T-cell (primary cell): ENCODE measurements at regions not wholly inside any gene's neighbourhood (a gene's known extent, or its start where the extent isn't known, plus 50 kb on each side); places are given as distances from the start of the nearest gene placed in this dataset.
A peak's percentile ranks its signal among the peaks of the same experiment; 100 is the strongest.

Source experiments
- ATAC-seq, 4 experiments: fragments of 200-7000 bp in 3 of 4; fragments of 150-1000 bp in 1 of 4; cut with Tn5 transposase; replicated peaks in 1 of 4; 1 replicate in 3 of 4; 2 replicates in 1 of 4; pipeline ENCODE4 v1.10.0; 2021; ENCODE audit warnings: moderate library complexity in 3 of 4, mild to moderate bottlenecking in 2 of 4, moderate number of reproducible peaks in 1 of 4
- CTCF ChIA-PET, 2 donors: fragments of 300-600 bp; sonication (Branson Sonifier 250); formaldehyde crosslinking; loops; one replicate each; lab custom pipeline; 2022; ENCODE audit warnings: antibody characterized with exemption in 2 of 2; lab: Charles Lee
- POLR2A ChIA-PET, 2 donors: fragments of 300-600 bp; sonication (Branson Sonifier 250); formaldehyde crosslinking; loops; one replicate each; lab custom pipeline; 2022; ENCODE audit warnings: antibody characterized with exemption in 2 of 2; lab: Charles Lee
- DNase-seq, 35 experiments: peaks; one replicate each; pipeline versions ENCODE4 v3.0.0 to v3.0.0-alpha.2; 2013 to 2023
- H3K27ac ChIP-seq: one replicate; pipeline ENCODE4 v1.5.1; 2013; ENCODE audit warnings: low read length
- H3K27me3 ChIP-seq, 2 experiments: replicated peaks in 1 of 2; 1 replicate in 1 of 2; 2 replicates in 1 of 2; pipeline versions ENCODE4 v1.6.1 to v1.7.0; 2013; ENCODE audit warnings: low read length in 1 of 2, mixed read lengths in 1 of 2; ENCODE audit not compliant: control insufficient read depth in 2 of 2, insufficient read depth in 2 of 2; ENCODE audit errors: extremely low read depth in 1 of 2
- H3K36me3 ChIP-seq, 2 donors: 1 replicate in 1 of 2; 2 replicates in 1 of 2; pipeline versions ENCODE4 v1.6.1 to v1.7.0; 2013; ENCODE audit warnings: low read length in 1 of 2; ENCODE audit not compliant: control insufficient read depth in 2 of 2, insufficient read depth in 1 of 2; ENCODE audit errors: extremely low read depth in 1 of 2
- H3K4me1 ChIP-seq, 2 experiments: 1 replicate in 1 of 2; 2 replicates in 1 of 2; pipeline versions ENCODE4 v1.6.1 to v1.7.0; 2013; ENCODE audit warnings: low read length in 2 of 2, mixed read lengths in 1 of 2; ENCODE audit not compliant: insufficient read depth in 2 of 2, control insufficient read depth in 1 of 2; ENCODE audit errors: extremely low read depth in 1 of 2
- H3K4me3 ChIP-seq, 2 donors: 1 replicate in 1 of 2; 2 replicates in 1 of 2; pipeline versions ENCODE4 v1.5.1 to v1.7.0; 2013; ENCODE audit warnings: mild to moderate bottlenecking in 2 of 2, low read length in 1 of 2, moderate library complexity in 1 of 2; ENCODE audit not compliant: control insufficient read depth in 1 of 2; ENCODE audit errors: extremely low read depth in 1 of 2
- H3K9me3 ChIP-seq: 2 replicates; pipeline ENCODE4 v1.7.0; 2013
- H3K27ac Mint-ChIP-seq, 2 donors: one replicate each; pipeline ENCODE4 v1.8.0; 2020 to 2021; ENCODE audit warnings: mild to moderate bottlenecking in 2 of 2, mixed read lengths in 2 of 2
- H3K27me3 Mint-ChIP-seq, 2 donors: one replicate each; pipeline ENCODE4 v1.8.0; 2021 to 2022; ENCODE audit warnings: mixed read lengths in 2 of 2
- H3K36me3 Mint-ChIP-seq: one replicate; pipeline ENCODE4 v1.8.0; 2021; ENCODE audit warnings: mixed read lengths
- H3K4me1 Mint-ChIP-seq, 3 donors: one replicate each; pipeline ENCODE4 v1.8.0; 2020 to 2022; ENCODE audit warnings: mixed read lengths in 3 of 3, mild to moderate bottlenecking in 1 of 3
- H3K4me3 Mint-ChIP-seq, 3 donors: one replicate each; pipeline ENCODE4 v1.8.0; 2020 to 2022; ENCODE audit warnings: mild to moderate bottlenecking in 3 of 3, mixed read lengths in 3 of 3, moderate library complexity in 3 of 3
- H3K9me3 Mint-ChIP-seq, 3 donors: one replicate each; pipeline ENCODE4 v1.8.0; 2020 to 2022; ENCODE audit warnings: mixed read lengths in 3 of 3
- WGBS: methylation state at CpG from one replicate; pipeline ENCODE4 v1.1.5; 2013; ENCODE audit warnings: missing lambda C conversion rate; ENCODE audit not compliant: insufficient coverage; 5-methylcytosine and 5-hydroxymethylcytosine counted together

GRCh38 chr16:55251151-55251550 is 72.9 kb upstream of the IRX6 start:
- no peaks in the 10 kb centered on the region for H3K36me3 Mint-ChIP-seq
- no peak overlapping the region for H3K27ac Mint-ChIP-seq
- no peaks in the 10 kb centered on the region for H3K4me1 Mint-ChIP-seq
- Histone ChIP-seq H3K27me3 (peaks cover 0 to 4% of the 10 kb centered on the region in 2 experiments), H3K9me3 (peaks cover 2% of the 10 kb centered on the region), H3K27ac (no peak overlapping the region), H3K4me3 (no peak overlapping the region), H3K36me3 (no peaks in the 10 kb centered on the region), H3K4me1 (peaks cover 0 to 2% of the 10 kb centered on the region in 2 experiments)
- peaks cover 10 to 24% of the 10 kb centered on the region in 2 donors for H3K27me3 Mint-ChIP-seq
- peaks cover 3 to 11% (median 5%) of the 10 kb centered on the region in 3 donors for H3K9me3 Mint-ChIP-seq
- DNase-seq (no peak), ATAC-seq (no peak)
- no peak overlapping the region for H3K4me3 Mint-ChIP-seq
- ChIA-PET POLR2A (no interaction called here), CTCF (no interaction called here)
- no CpG with 5 or more reads among the region's 2 CpGs for WGBS

GRCh38 chr16:55252577-55252976 is 71.4 kb upstream of the IRX6 start:
- DNase-seq (no peak), ATAC-seq (no peak)
- Histone ChIP-seq H3K27me3 (peaks cover 0 to 4% of the 10 kb centered on the region in 2 experiments), H3K4me3 (no peak overlapping the region), H3K36me3 (no peaks in the 10 kb centered on the region), H3K27ac (no peak overlapping the region), H3K4me1 (peaks cover 0 to 2% of the 10 kb centered on the region in 2 experiments), H3K9me3 (peaks cover 2% of the 10 kb centered on the region)
- no peaks in the 10 kb centered on the region for H3K4me1 Mint-ChIP-seq
- no peak overlapping the region for H3K27ac Mint-ChIP-seq
- no peaks in the 10 kb centered on the region for H3K36me3 Mint-ChIP-seq
- H3K4me3 Mint-ChIP-seq, result no peak overlapping the region
- ChIA-PET CTCF (interaction anchor here in 1 of 2 donors (0.7 kb wide), 1 partner anchor 1645 kb away, joined by 4 read pairs; no protein-coding TSS in a partner anchor), POLR2A (no interaction called here)
- peaks cover 3 to 11% (median 5%) of the 10 kb centered on the region in 3 donors for H3K9me3 Mint-ChIP-seq
- H3K27me3 Mint-ChIP-seq, result peaks cover 16 to 28% of the 10 kb centered on the region in 2 donors
- no CpG with 5 or more reads among the region's 1 CpG for WGBS

DNA sequence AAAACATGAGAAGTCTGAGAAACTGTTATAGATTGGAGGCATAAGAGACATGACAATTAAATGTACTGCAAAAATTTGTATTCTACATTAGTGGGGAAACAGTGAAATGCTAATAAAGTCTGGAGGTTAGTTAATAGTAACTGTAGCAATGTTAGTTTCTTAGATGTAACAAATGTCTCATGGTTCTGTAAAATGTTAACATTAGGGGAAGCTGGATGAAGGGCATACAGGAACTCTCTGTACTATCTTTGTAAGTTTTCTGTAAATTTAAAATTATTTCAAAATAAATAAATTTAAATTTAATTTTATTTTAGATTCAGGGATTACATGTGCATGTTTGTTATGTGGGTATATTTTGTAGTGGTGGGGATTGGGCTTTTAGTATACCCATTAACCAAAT is 70.0 kb upstream of the IRX6 start:
- Histone ChIP-seq H3K9me3 (peaks cover 2% of the 10 kb centered on the region), H3K4me1 (no peaks in the 10 kb centered on the region), H3K27me3 (peaks cover 0 to 4% of the 10 kb centered on the region in 2 experiments), H3K4me3 (no peak overlapping the region), H3K36me3 (no peaks in the 10 kb centered on the region), H3K27ac (no peak overlapping the region)
- no peaks in the 10 kb centered on the region for H3K4me1 Mint-ChIP-seq
- H3K9me3 Mint-ChIP-seq, result peaks cover 3 to 11% (median 5%) of the 10 kb centered on the region in 3 donors
- peaks cover 16 to 28% of the 10 kb centered on the region in 2 donors for H3K27me3 Mint-ChIP-seq
- H3K36me3 Mint-ChIP-seq, result no peaks in the 10 kb centered on the region
- ChIA-PET POLR2A (no interaction called here), CTCF (no interaction called here)
- no peak overlapping the region for H3K27ac Mint-ChIP-seq
- DNase-seq (no peak), ATAC-seq (no peak)
- no peak overlapping the region for H3K4me3 Mint-ChIP-seq

- no peak overlapping the region for H3K4me3 Mint-ChIP-seq
- ChIA-PET POLR2A (no interaction called here), CTCF (no interaction called here)
- no peak for ATAC-seq
- H3K27me3 Mint-ChIP-seq, result peaks cover 11 to 18% of the 10 kb centered on the region in 2 donors
- no peaks in the 10 kb centered on the region for H3K36me3 ChIP-seq
- no peaks in the 10 kb centered on the region for H3K27me3 ChIP-seq
- H3K36me3 Mint-ChIP-seq, result no peaks in the 10 kb centered on the region
- H3K9me3 Mint-ChIP-seq, result peaks cover 3 to 11% (median 5%) of the 10 kb centered on the region in 3 donors
- no peak for DNase-seq
- H3K4me3 ChIP-seq, result no peak overlapping the region
- H3K4me1 ChIP-seq, result no peaks in the 10 kb centered on the region
- H3K9me3 ChIP-seq, result peaks cover 2% of the 10 kb centered on the region
- 44% methylated on average over 6 of the region's 9 CpGs for WGBS
- no peak overlapping the region for H3K27ac ChIP-seq
- no peak overlapping the region for H3K27ac Mint-ChIP-seq
- no peaks in the 10 kb centered on the region for H3K4me1 Mint-ChIP-seq
Measured at GRCh38 chr16:55255733-55256282, 68.2 kb upstream of the IRX6 start.

- ATAC-seq, result no peak
- CTCF ChIA-PET, result no interaction called here
- H3K27me3 ChIP-seq, result no peaks in the 10 kb centered on the region
Measured at GRCh38 chr16:55256412-55257016, 67.5 kb upstream of the IRX6 start.

GRCh38 chr16:55257966-55258613 is 65.9 kb upstream of the IRX6 start:
- 32% methylated on average over 7 of the region's 9 CpGs for WGBS
- DNase-seq (peak in 24 of 35 experiments; percentile 2 to 45 (median 14)), ATAC-seq (no peak)
- ChIA-PET CTCF (interaction anchor here in 1 of 2 donors (0.6 kb wide), 1 partner anchor 1708 kb away, joined by 4 read pairs; no protein-coding TSS in a partner anchor), POLR2A (no interaction called here)
- H3K9me3 Mint-ChIP-seq, result peaks cover 2 to 11% (median 5%) of the 10 kb centered on the region in 3 donors
- no peak overlapping the region for H3K27ac ChIP-seq
- no peak overlapping the region for H3K27ac Mint-ChIP-seq
- H3K9me3 ChIP-seq, result peaks cover 2% of the 10 kb centered on the region
- no peak overlapping the region for H3K4me3 ChIP-seq
- no peaks in the 10 kb centered on the region for H3K36me3 Mint-ChIP-seq
- H3K27me3 Mint-ChIP-seq, result peaks cover 9 to 11% of the 10 kb centered on the region in 2 donors
- H3K36me3 ChIP-seq, result no peaks in the 10 kb centered on the region
- H3K4me1 ChIP-seq, result no peaks in the 10 kb centered on the region
- no peaks in the 10 kb centered on the region for H3K27me3 ChIP-seq
- H3K4me3 Mint-ChIP-seq, result no peak overlapping the region
- no peaks in the 10 kb centered on the region for H3K4me1 Mint-ChIP-seq

More at GRCh38 chr16:55256412-55257016, 67.5 kb upstream of the IRX6 start:
- peaks cover 2% of the 10 kb centered on the region for H3K9me3 ChIP-seq
- 84% methylated on average over 17 of the region's 20 CpGs for WGBS
- Mint-ChIP-seq H3K27ac (no peak overlapping the region), H3K9me3 (peaks cover 3 to 11% (median 5%) of the 10 kb centered on the region in 3 donors), H3K36me3 (no peaks in the 10 kb centered on the region), H3K27me3 (peaks cover 11 to 12% of the 10 kb centered on the region in 2 donors), H3K4me3 (no peak overlapping the region), H3K4me1 (no peaks in the 10 kb centered on the region)
- POLR2A ChIA-PET, result no interaction called here
- no peak overlapping the region for H3K27ac ChIP-seq
- H3K36me3 ChIP-seq, result no peaks in the 10 kb centered on the region
- no peak for DNase-seq
- no peak overlapping the region for H3K4me3 ChIP-seq
- no peaks in the 10 kb centered on the region for H3K4me1 ChIP-seq
